SH-SY5Y (cell line): ENCODE measurements at regions not wholly inside any gene's neighbourhood (a gene's known extent, or its start where the extent isn't known, plus 50 kb on each side); places are given as distances from the start of the nearest gene placed in this dataset.

Experiments used
- GATA2 ChIP-seq: IDR thresholded peaks from 2 replicates; pipeline ENCODE4 v1.6.1; 2011; ENCODE audit warnings: mild to moderate bottlenecking, low read depth, low read length
- GATA3 ChIP-seq: IDR thresholded peaks from 2 replicates; pipeline ENCODE4 v1.6.1; 2011; ENCODE audit warnings: low read depth, mild to moderate bottlenecking, low read length, moderate library complexity

DNA sequence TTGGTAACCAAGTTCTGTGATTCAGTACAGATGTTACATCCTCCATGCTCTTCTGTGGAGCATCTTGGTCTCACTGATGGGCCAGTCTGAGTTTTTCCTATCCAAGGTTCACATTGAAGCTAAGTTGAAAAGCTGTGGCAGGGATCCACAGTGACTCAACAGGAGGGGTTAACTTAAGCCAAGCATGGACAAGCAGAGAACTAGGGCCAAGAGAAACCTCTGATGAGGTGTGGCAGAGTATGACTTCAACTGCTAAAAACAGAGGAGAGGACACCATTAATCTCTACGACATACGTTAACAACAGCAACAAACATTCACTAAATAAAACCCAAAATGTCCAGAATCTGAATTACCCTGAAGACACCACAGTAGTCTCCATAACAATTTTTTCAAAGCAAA, 268.1 kb upstream of the UBE2E2 start:
- no peak for TF ChIP-seq GATA3
- no peak for TF ChIP-seq GATA2

DNA sequence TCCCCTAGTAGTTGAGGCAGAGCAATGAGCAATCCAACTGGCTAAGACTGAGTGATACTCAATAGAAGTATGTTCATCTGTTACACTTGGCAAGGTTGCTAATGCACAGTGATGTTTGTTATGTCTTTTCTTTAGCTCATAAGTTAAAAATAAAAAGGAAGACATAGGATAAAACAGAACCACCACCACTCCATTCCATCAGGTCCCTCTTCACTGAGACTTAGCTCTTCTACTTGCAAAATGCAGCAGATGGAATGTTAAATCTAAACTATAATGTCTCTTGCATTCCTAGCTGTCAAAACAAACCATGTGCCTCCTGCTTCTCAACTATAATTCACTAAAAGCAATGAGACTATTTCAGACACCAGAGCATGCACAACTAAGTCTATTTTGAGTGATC, 265.6 kb upstream of the UBE2E2 start:
- no peak for TF ChIP-seq GATA2
- no peak for TF ChIP-seq GATA3

- no peak for TF ChIP-seq GATA2
- TF ChIP-seq GATA3, result no peak
Measured at GRCh38 chr3:22938739-22939138, 264.4 kb upstream of the UBE2E2 start.

DNA sequence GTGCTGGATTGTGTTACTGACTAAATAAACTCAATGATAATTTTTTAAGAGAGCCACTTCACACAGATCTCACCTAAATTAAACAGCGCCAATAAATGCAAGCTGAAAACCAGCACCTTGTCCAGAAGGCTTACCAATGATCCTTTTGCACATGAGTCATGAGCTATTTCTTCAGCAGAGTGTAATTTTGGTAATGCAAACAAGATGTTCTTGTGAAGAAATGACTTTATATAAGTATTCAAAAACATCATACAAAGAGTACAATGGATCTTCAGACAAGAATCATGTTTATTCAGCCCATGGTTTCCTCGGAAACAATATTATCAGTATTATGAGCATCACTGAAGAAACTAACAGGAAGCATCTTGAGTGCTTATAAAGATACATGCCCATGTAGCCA, 263.8 kb upstream of the UBE2E2 start:
- TF ChIP-seq GATA3 (no peak), GATA2 (no peak)

GRCh38 chr3:22940285-22940684, 262.8 kb upstream of the UBE2E2 start:
- TF ChIP-seq GATA2 (no peak), GATA3 (no peak)

GRCh38 chr3:22942981-22943380, 260.1 kb upstream of the UBE2E2 start:
- TF ChIP-seq GATA3 (no peak), GATA2 (no peak)

GRCh38 chr3:22947851-22948250, 255.3 kb upstream of the UBE2E2 start:
- TF ChIP-seq GATA2 (no peak), GATA3 (no peak)

DNA sequence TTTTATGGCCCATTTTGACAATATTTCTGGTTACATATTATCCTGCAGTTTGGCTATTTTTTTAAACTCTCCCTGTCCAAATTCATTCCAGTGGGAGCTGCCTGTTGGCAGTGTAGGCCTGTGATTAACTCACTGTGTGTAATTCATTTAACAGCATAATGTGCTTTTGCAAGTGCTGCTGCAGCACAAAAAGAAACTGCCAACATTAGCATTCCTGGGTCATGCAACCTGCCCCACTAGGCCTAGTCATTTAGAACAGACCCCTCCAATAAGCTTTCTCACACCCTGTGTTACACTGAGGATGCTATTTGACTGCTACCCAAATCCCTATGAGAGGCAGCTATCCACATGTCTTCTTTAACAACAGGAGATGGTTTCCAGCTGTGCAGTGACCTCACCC, 251.2 kb upstream of the UBE2E2 start:
- TF ChIP-seq GATA3, result no peak
- no peak for TF ChIP-seq GATA2

GRCh38 chr3:22952860-22953259, 250.3 kb upstream of the UBE2E2 start:
- TF ChIP-seq GATA2 (no peak), GATA3 (no peak)

DNA sequence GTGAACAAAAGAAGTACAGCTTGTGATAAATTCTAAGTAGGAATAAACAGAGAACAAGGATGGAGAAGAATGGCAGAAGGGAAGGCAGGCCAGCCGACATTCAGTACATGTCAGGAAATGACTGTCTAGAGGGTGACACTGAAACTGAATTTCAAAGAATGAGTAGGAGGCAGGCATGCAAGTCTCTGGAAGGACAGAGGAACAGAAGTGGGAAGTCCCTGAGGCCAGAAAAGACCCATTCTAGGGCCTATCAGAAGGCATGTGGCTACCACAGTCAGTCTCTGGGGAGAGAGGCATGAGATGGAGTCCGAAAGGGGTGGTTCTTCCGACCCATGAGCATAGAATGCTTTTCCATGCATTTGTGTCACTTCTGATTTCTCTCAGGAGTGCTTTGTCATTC, 243.5 kb upstream of the UBE2E2 start:
- no peak for TF ChIP-seq GATA2
- TF ChIP-seq GATA3, result no peak

DNA sequence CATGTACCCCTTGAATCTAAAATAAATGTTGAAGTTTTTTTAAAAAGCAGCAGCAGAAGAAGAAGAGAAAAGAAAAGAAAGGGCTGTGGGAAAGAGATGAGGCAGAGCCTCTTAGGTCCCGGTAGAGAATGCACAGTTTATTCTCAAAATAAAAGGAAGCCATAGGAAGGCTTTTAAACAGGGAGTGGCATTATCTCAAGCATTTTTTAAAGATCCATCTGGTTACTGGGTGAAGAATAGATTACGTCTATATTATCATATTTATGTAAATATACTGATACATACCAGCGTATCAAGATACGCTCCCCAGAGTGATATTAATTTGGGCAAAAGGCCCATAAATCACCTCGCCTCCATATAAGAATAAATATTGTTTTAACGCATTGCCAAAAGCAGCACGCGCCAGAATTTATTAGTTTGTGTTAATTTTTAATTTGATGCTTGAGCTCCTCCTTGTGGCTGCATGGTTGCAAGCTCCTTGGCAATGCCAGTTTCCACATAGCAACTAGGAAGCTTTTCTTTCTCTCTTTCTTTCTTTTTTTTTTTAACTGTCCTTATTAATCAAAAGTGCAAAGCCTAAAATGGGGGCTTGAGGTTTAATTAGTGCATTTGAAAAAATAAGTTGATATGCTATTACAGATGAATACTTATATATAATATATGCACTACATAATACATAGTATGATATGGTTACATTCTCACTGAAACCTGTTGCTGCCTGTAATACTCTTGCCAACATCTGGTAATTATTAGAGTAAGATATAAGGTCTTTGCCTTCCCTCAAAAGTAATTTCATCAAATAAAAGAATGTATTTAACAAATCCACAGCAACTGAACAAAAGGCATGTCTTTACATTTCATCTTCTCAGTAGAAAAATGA, 242.8 kb upstream of the UBE2E2 start:
- TF ChIP-seq GATA3 (no peak), GATA2 (no peak)

GRCh38 chr3:22962244-22962643, 240.9 kb upstream of the UBE2E2 start:
- no peak for TF ChIP-seq GATA2
- no peak for TF ChIP-seq GATA3

GRCh38 chr3:22966349-22966748, 236.8 kb upstream of the UBE2E2 start:
- TF ChIP-seq GATA2, result no peak
- TF ChIP-seq GATA3, result no peak

GRCh38 chr3:22969276-22969675, 233.9 kb upstream of the UBE2E2 start:
- TF ChIP-seq GATA2, result no peak
- TF ChIP-seq GATA3, result no peak

- TF ChIP-seq GATA3 (no peak), GATA2 (peak; percentile 15; the same call in 1 of the 2 replicates)
Measured at GRCh38 chr3:22971497-22971896, 231.6 kb upstream of the UBE2E2 start.
